Tibial artery (tissue), 4 donors: ENCODE measurements at regions not wholly inside any gene's neighbourhood (a gene's known extent, or its start where the extent isn't known, plus 50 kb on each side); places are given as distances from the start of the nearest gene placed in this dataset.

ENCODE experiments used
- DNase-seq, 2 donors: peaks; one replicate each; pipeline ENCODE4 v3.0.0-alpha.2; 2019
- H3K27ac ChIP-seq, 2 donors: fragments of 200-600 bp; sonication (generic) in 1 of 2; 1 replicate in 1 of 2; 2 replicates in 1 of 2; pipeline ENCODE4 v1.5.1; 2018 to 2019; ENCODE audit warnings: mild to moderate bottlenecking in 1 of 2
- H3K27me3 ChIP-seq, 2 donors: fragments of 200-600 bp; sonication (generic) in 1 of 2; one replicate each; pipeline versions ENCODE4 v1.5.1 to v1.6.0; 2016 to 2019
- H3K36me3 ChIP-seq, 3 donors: fragments of 200-600 bp; sonication (generic) in 2 of 3; one replicate each; pipeline ENCODE4 v1.5.1; 2016 to 2019; ENCODE audit warnings: mild to moderate bottlenecking in 2 of 3
- H3K4me1 ChIP-seq, 4 donors: fragments of 200-600 bp; sonication (generic) in 2 of 4; 1 replicate in 3 of 4; 2 replicates in 1 of 4; pipeline ENCODE4 v1.5.1; 2016 to 2019
- H3K4me3 ChIP-seq, 2 donors: fragments of 200-600 bp; sonication (generic) in 1 of 2; 1 replicate in 1 of 2; 2 replicates in 1 of 2; pipeline ENCODE4 v1.5.1; 2018 to 2019; ENCODE audit warnings: mild to moderate bottlenecking in 2 of 2
- H3K9me3 ChIP-seq, 3 donors: fragments of 200-600 bp; sonication (generic) in 1 of 3; one replicate each; pipeline ENCODE4 v1.5.1; 2016 to 2019
- CTCF ChIP-seq, 2 experiments: fragments of 200-600 bp in 1 of 2; fragments of 450-650 bp in 1 of 2; IDR thresholded peaks; one replicate each; pipeline ENCODE4 v1.5.1; 2017 to 2019; ENCODE audit warnings: antibody characterized with exemption in 2 of 2, mild to moderate bottlenecking in 1 of 2, moderate library complexity in 1 of 2
- intact Hi-C: fragments of 100-400 bp; cut with DNase I; formaldehyde crosslinking; loops from one replicate; pipeline ENCODE4 v1.15.0; 2023; ENCODE audit warnings: low total_unique reads

GRCh38 chr11:71186806-71187205, 65.6 kb downstream of the SHANK2 start:
- Histone ChIP-seq H3K4me1 (no peaks in the 10 kb centered on the region), H3K27ac (no peak overlapping the region), H3K27me3 (peaks cover 0 to 4% of the 10 kb centered on the region in 2 donors), H3K9me3 (no peaks in the 10 kb centered on the region), H3K4me3 (no peak overlapping the region), H3K36me3 (no peaks in the 10 kb centered on the region)
- intact Hi-C loops = no loop called here
- no peak for TF ChIP-seq CTCF (IDR thresholded peaks at IDR 0.05)
- DNase-seq = no peak

GRCh38 chr11:71185411-71185810, 67.0 kb downstream of the SHANK2 start:
- intact Hi-C loops = no loop called here
- Histone ChIP-seq H3K9me3 (no peaks in the 10 kb centered on the region), H3K4me3 (no peak overlapping the region), H3K36me3 (no peaks in the 10 kb centered on the region), H3K27me3 (peaks cover 0 to 4% of the 10 kb centered on the region in 2 donors), H3K27ac (no peak overlapping the region), H3K4me1 (no peaks in the 10 kb centered on the region)
- TF ChIP-seq CTCF (IDR thresholded peaks at IDR 0.05) = no peak
- DNase-seq = no peak

- intact Hi-C loops = no loop called here
These were observed 67.8 kb downstream of the SHANK2 start for GRCh38 chr11:71184421-71185210.

GRCh38 chr11:71183878-71184277, 68.5 kb downstream of the SHANK2 start:
- TF ChIP-seq CTCF (IDR thresholded peaks at IDR 0.05) = no peak
- peak; percentile 2 to 51 for DNase-seq
- Histone ChIP-seq H3K27me3 (no peaks in the 10 kb centered on the region), H3K4me3 (no peak overlapping the region), H3K27ac (no peak overlapping the region), H3K36me3 (no peaks in the 10 kb centered on the region), H3K9me3 (no peaks in the 10 kb centered on the region), H3K4me1 (no peaks in the 10 kb centered on the region)
- intact Hi-C loops = no loop called here

More at GRCh38 chr11:71184421-71185210, 67.8 kb downstream of the SHANK2 start:
- Histone ChIP-seq H3K4me1 (no peaks in the 10 kb centered on the region), H3K9me3 (no peaks in the 10 kb centered on the region), H3K27me3 (peaks cover 0 to 1% of the 10 kb centered on the region in 2 donors), H3K4me3 (no peak overlapping the region), H3K27ac (no peak overlapping the region), H3K36me3 (no peaks in the 10 kb centered on the region)
- TF ChIP-seq CTCF (IDR thresholded peaks at IDR 0.05) = no peak
- DNase-seq = peak in 1 of 2 donors; percentile 7

GRCh38 chr11:71182791-71183677, 69.3 kb downstream of the SHANK2 start:
- no peaks in the 10 kb centered on the region for H3K4me1 ChIP-seq
- H3K9me3 ChIP-seq = no peaks in the 10 kb centered on the region
- H3K27me3 ChIP-seq = no peaks in the 10 kb centered on the region
- peak in 1 of 2 donors; percentile 9 for DNase-seq
- no peak overlapping the region for H3K27ac ChIP-seq
- no peak for TF ChIP-seq CTCF (IDR thresholded peaks at IDR 0.05)
- no peak overlapping the region for H3K4me3 ChIP-seq
- no peaks in the 10 kb centered on the region for H3K36me3 ChIP-seq
- intact Hi-C loops = no loop called here
